Pancreas (tissue), 10 donors: ENCODE measurements at regions not wholly inside any gene's neighbourhood (a gene's known extent, or its start where the extent isn't known, plus 50 kb on each side); places are given as distances from the start of the nearest gene placed in this dataset.

ENCODE experiments used
- ATAC-seq, 4 donors: fragments of 200-7000 bp; cut with Tn5 transposase; one replicate each; pipeline versions ENCODE4 v1.8.0 to v1.9.1; 2020; ENCODE audit warnings: mild to moderate bottlenecking in 4 of 4, moderate library complexity in 4 of 4
- DNase-seq, 6 donors: peaks; one replicate each; pipeline ENCODE4 v3.0.0-alpha.2; 2020
- FAIRE-seq: peaks from 2 replicates; lab custom pipeline; 2012; peaks lifted over from hg19 to GRCh38; lab: Jason Lieb, UNC
- H3K27ac ChIP-seq, 4 donors: fragments of 200-600 bp; sonication (generic); 1 replicate in 3 of 4; 2 replicates in 1 of 4; pipeline versions ENCODE4 v1.5.0 to v1.8.0; 2020
- H3K27me3 ChIP-seq, 4 donors: fragments of 200-600 bp; one replicate each; pipeline ENCODE4 v1.8.0; 2021
- H3K36me3 ChIP-seq, 3 donors: fragments of 200-600 bp; sonication (generic) in 1 of 3; one replicate each; pipeline versions ENCODE4 v1.5.0 to v1.8.0; 2020 to 2021
- H3K4me1 ChIP-seq, 3 donors: fragments of 200-600 bp; one replicate each; pipeline ENCODE4 v1.8.0; 2021
- H3K4me3 ChIP-seq, 4 donors: fragments of 200-600 bp; sonication (generic) in 2 of 4; one replicate each; pipeline versions ENCODE4 v1.5.0 to v1.8.0; 2020 to 2021
- H3K9me3 ChIP-seq, 4 donors: fragments of 200-600 bp; one replicate each; pipeline ENCODE4 v1.8.0; 2021
- WGBS, 2 donors: extraction: QIAGEN DNeasy Blood & Tissue Kit; methylation state at CpG; one replicate each; pipeline ENCODE4 v1.1.7; 2013; 5-methylcytosine and 5-hydroxymethylcytosine counted together
- intact Hi-C, 3 donors: fragments of 100-400 bp; cut with DNase I; formaldehyde crosslinking; loops; one replicate each; pipeline versions ENCODE4 v1.11.1 to v1.14.2; 2022
- TF ChIP-seq, protein P1 (sequence below), 4 donors: fragments of 200-600 bp; sonication (generic) in 3 of 4; IDR thresholded peaks; one replicate each; pipeline versions ENCODE4 v1.5.0 to v1.8.0; 2021; ENCODE audit warnings: antibody characterized with exemption in 4 of 4
- donor health status: healthy with polysubstance abuse.
- donor health status: DM: no; HTN: no; CAD: no; lungs with moderate emphysema.
- donor health status: DM: no; HTN: no; CAD: no.
- donor health status: control.
- donor health status: control.
- donor health status: Bipolar disorder and iron deficiency.
- donor health status: DM: yes; HTN: yes; CAD: no.
- donor health status: DM: no; HTN: no; CAD: no.
- donor health status: DM: no; HTN: no; CAD: no.
- donor health status: DM: yes; HTN: yes; CAD: no.

DNA sequence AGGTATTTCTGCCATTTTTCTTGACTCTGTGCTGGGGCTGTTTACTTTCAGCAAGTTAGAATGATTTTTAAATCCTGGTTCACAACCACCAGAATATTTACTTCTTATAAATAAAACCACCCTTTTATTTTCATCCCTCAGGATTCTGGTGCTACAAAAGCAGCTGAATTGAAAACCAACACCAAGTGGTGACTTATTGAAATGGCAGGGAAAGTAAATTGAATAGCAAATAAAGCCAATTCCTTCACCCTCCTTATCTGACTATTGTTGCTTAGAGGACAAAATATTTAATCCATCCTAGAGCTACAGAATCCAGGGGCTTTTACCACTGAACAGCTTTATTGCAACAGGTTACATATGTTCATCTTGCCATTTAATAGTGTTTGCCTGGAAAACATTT, 828.6 kb upstream of the GHITM start:
- FAIRE-seq (no peak), ATAC-seq (no peak), DNase-seq (no peak)
- Histone ChIP-seq H3K4me1 (no peaks in the 10 kb centered on the region), H3K27me3 (no peaks in the 10 kb centered on the region), H3K36me3 (no peaks in the 10 kb centered on the region), H3K4me3 (no peak overlapping the region), H3K27ac (no peak overlapping the region), H3K9me3 (no peaks in the 10 kb centered on the region)
- intact Hi-C loops, result no loop called here
- TF ChIP-seq, protein P1, sequence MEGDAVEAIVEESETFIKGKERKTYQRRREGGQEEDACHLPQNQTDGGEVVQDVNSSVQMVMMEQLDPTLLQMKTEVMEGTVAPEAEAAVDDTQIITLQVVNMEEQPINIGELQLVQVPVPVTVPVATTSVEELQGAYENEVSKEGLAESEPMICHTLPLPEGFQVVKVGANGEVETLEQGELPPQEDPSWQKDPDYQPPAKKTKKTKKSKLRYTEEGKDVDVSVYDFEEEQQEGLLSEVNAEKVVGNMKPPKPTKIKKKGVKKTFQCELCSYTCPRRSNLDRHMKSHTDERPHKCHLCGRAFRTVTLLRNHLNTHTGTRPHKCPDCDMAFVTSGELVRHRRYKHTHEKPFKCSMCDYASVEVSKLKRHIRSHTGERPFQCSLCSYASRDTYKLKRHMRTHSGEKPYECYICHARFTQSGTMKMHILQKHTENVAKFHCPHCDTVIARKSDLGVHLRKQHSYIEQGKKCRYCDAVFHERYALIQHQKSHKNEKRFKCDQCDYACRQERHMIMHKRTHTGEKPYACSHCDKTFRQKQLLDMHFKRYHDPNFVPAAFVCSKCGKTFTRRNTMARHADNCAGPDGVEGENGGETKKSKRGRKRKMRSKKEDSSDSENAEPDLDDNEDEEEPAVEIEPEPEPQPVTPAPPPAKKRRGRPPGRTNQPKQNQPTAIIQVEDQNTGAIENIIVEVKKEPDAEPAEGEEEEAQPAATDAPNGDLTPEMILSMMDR (IDR thresholded peaks at IDR 0.05), result no peak

DNA sequence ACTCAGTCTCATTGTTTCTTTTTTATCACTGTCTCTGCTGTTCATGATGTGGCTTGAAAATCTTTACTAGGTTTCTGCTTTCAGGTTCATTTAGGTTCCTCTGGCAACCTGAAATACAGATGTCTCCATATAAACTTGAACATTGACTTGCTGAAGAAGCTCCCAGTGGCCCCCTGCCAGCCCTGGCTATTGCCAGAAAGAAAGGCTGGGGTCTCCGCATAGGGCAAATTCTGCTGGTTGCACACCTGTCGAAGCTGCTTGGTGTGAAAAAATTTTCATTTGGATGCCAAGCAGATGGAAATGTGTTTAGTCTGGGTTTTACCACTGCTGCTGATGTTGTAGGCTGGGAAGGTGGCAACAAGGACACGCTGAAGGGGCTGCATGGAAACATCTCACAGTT, 826.7 kb upstream of the GHITM start:
- FAIRE-seq (no peak), DNase-seq (no peak), ATAC-seq (no peak)
- H3K27ac ChIP-seq, result no peak overlapping the region
- H3K4me1 ChIP-seq, result no peaks in the 10 kb centered on the region
- H3K4me3 ChIP-seq, result no peak overlapping the region
- H3K36me3 ChIP-seq, result no peaks in the 10 kb centered on the region
- H3K9me3 ChIP-seq, result no peaks in the 10 kb centered on the region
- intact Hi-C loops, result no loop called here
- TF ChIP-seq, protein P1 (IDR thresholded peaks at IDR 0.05), result no peak
- WGBS, 2 donors, result 72 to 79% methylated on average over 3 of the region's 3 CpGs
- H3K27me3 ChIP-seq, result no peaks in the 10 kb centered on the region

GRCh38 chr10:83332690-83333089, 806.6 kb upstream of the GHITM start:
- H3K27me3 ChIP-seq, result peaks cover 0 to 6% (median 0%) of the 10 kb centered on the region in 4 donors
- H3K4me3 ChIP-seq, result no peak overlapping the region
- 41 to 57% methylated on average over 1 of the region's 1 CpG for WGBS, 2 donors
- no peak for FAIRE-seq
- H3K4me1 ChIP-seq, result no peaks in the 10 kb centered on the region
- H3K9me3 ChIP-seq, result no peaks in the 10 kb centered on the region
- H3K36me3 ChIP-seq, result no peaks in the 10 kb centered on the region
- DNase-seq, result no peak
- ATAC-seq, result no peak
- H3K27ac ChIP-seq, result no peak overlapping the region
- intact Hi-C loops, result no loop called here
- TF ChIP-seq, protein P1 (IDR thresholded peaks at IDR 0.05), result no peak

DNA sequence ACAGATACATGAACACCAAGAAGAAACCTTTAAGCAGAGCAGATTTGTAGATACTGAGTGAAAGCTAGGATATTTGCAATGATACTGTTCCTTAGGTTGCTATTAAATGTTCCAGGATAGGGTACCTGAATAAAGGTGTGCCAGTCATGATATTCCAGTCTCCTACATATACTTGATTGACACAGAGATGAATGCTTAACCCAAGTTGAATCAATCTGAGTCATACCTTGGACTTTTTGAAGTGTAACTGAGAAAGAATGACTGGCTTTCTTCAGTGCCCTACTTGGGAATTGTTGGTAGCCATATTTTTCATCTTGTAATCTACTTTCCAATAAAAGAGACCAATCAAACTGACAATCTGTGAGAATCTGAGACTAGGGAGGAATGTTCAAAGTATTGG, 805.7 kb upstream of the GHITM start:
- H3K36me3 ChIP-seq, result no peaks in the 10 kb centered on the region
- DNase-seq (no peak), ATAC-seq (no peak), FAIRE-seq (no peak)
- no peaks in the 10 kb centered on the region for H3K9me3 ChIP-seq
- H3K4me1 ChIP-seq, result no peaks in the 10 kb centered on the region
- no peak overlapping the region for H3K27ac ChIP-seq
- TF ChIP-seq, protein P1 (IDR thresholded peaks at IDR 0.05), result no peak
- intact Hi-C loops, result no loop called here
- H3K27me3 ChIP-seq, result peaks cover 0 to 3% (median 0%) of the 10 kb centered on the region in 4 donors
- no peak overlapping the region for H3K4me3 ChIP-seq

GRCh38 chr10:83343676-83344075, 795.6 kb upstream of the GHITM start:
- no peaks in the 10 kb centered on the region for H3K27me3 ChIP-seq
- intact Hi-C loops, result no loop called here
- no peak for ATAC-seq
- no peaks in the 10 kb centered on the region for H3K4me1 ChIP-seq
- no peaks in the 10 kb centered on the region for H3K9me3 ChIP-seq
- no peak for DNase-seq
- H3K36me3 ChIP-seq, result no peaks in the 10 kb centered on the region
- no peak overlapping the region for H3K4me3 ChIP-seq
- no peak for FAIRE-seq
- TF ChIP-seq, protein P1 (IDR thresholded peaks at IDR 0.05), result no peak
- H3K27ac ChIP-seq, result no peak overlapping the region
